H9 (cell line): ENCODE measurements at regions not wholly inside any gene's neighbourhood (a gene's known extent, or its start where the extent isn't known, plus 50 kb on each side); places are given as distances from the start of the nearest gene placed in this dataset.

Experiments used
- DNase-seq: peaks from one replicate; pipeline ENCODE4 v3.0.0-alpha.2; 2017
- H2AFZ ChIP-seq: one replicate; pipeline ENCODE4 v1.6.1; 2013; ENCODE audit warnings: mild to moderate bottlenecking, low read length, control low read depth, moderate library complexity
- H2AK5ac ChIP-seq: 2 replicates; pipeline ENCODE4 v1.6.1; 2013; ENCODE audit warnings: low read length, control low read depth, mixed read lengths; ENCODE audit not compliant: insufficient read length
- H2BK120ac ChIP-seq: one replicate; pipeline ENCODE4 v1.6.1; 2013; ENCODE audit warnings: low read depth, mild to moderate bottlenecking, low read length, control low read depth, inconsistent platforms; ENCODE audit not compliant: poor library complexity, severe bottlenecking
- H2BK12ac ChIP-seq: 2 replicates; pipeline ENCODE4 v1.6.1; 2013; ENCODE audit warnings: low read length, control low read depth, mixed read lengths, low read depth; ENCODE audit not compliant: insufficient read length
- H2BK15ac ChIP-seq: 2 replicates; pipeline ENCODE4 v1.6.1; 2013; ENCODE audit warnings: low read depth, low read length, control low read depth
- H2BK20ac ChIP-seq: one replicate; pipeline ENCODE4 v1.6.1; 2013; ENCODE audit warnings: low read depth, mild to moderate bottlenecking, low read length, control low read depth, inconsistent platforms; ENCODE audit not compliant: poor library complexity, severe bottlenecking
- H2BK5ac ChIP-seq: 2 replicates; pipeline ENCODE4 v1.6.1; 2013; ENCODE audit warnings: low read length, control low read depth, mixed read lengths; ENCODE audit not compliant: insufficient read length
- H3K14ac ChIP-seq: 2 replicates; pipeline ENCODE4 v1.6.1; 2013; ENCODE audit warnings: low read length, control low read depth; ENCODE audit not compliant: insufficient read depth
- H3K18ac ChIP-seq: 2 replicates; pipeline ENCODE4 v1.6.1; 2013; ENCODE audit warnings: low read depth, mild to moderate bottlenecking, mixed read lengths, low read length, control low read depth; ENCODE audit not compliant: insufficient read length
- H3K23ac ChIP-seq: 2 replicates; pipeline ENCODE4 v1.6.1; 2013; ENCODE audit warnings: low read length, control low read depth, mixed read lengths, low read depth; ENCODE audit not compliant: insufficient read length
- H3K23me2 ChIP-seq: 2 replicates; pipeline ENCODE4 v1.6.1; 2013; ENCODE audit warnings: low read depth, mild to moderate bottlenecking, mixed read lengths, low read length, control low read depth; ENCODE audit not compliant: insufficient read length, poor library complexity, severe bottlenecking
- H3K27ac ChIP-seq: 2 replicates; pipeline ENCODE4 v1.5.1; 2013; ENCODE audit warnings: low read length, control low read depth, mixed read lengths, low read depth; ENCODE audit not compliant: insufficient read length
- H3K27me3 ChIP-seq: 2 replicates; pipeline ENCODE4 v1.6.1; 2013; ENCODE audit warnings: low read length, control low read depth, inconsistent platforms; ENCODE audit not compliant: insufficient read depth
- H3K4ac ChIP-seq: 2 replicates; pipeline ENCODE4 v1.6.1; 2013; ENCODE audit warnings: low read depth, mild to moderate bottlenecking, control low read depth, inconsistent platforms, low read length, moderate library complexity
- H3K4me1 ChIP-seq: 2 replicates; pipeline ENCODE4 v1.6.1; 2013; ENCODE audit warnings: low read length, control low read depth, inconsistent platforms; ENCODE audit not compliant: insufficient read depth
- H3K4me2 ChIP-seq: 2 replicates; pipeline ENCODE4 v1.6.1; 2013; ENCODE audit warnings: low read length, control low read depth, mixed read lengths; ENCODE audit not compliant: insufficient read length, insufficient read depth
- H3K56ac ChIP-seq: 2 replicates; pipeline ENCODE4 v1.6.1; 2013; ENCODE audit warnings: low read depth, mild to moderate bottlenecking, mixed read lengths, low read length, control low read depth; ENCODE audit not compliant: insufficient read length
- H3K79me1 ChIP-seq: 2 replicates; pipeline ENCODE4 v1.6.1; 2013; ENCODE audit warnings: low read depth, mild to moderate bottlenecking, moderate library complexity, low read length, control low read depth, inconsistent platforms; ENCODE audit not compliant: insufficient read depth, poor library complexity, severe bottlenecking
- H3K79me2 ChIP-seq: 2 replicates; pipeline ENCODE4 v1.6.1; 2013; ENCODE audit warnings: low read length, control low read depth, inconsistent platforms; ENCODE audit not compliant: insufficient read depth
- H3K9ac ChIP-seq: 2 replicates; pipeline ENCODE4 v1.6.1; 2013; ENCODE audit warnings: low read length, control low read depth, mixed read lengths; ENCODE audit not compliant: insufficient read length; ENCODE audit errors: extremely low read depth
- H3K9me3 ChIP-seq: one replicate; pipeline ENCODE4 v1.6.1; 2013; ENCODE audit warnings: low read depth, low read length, inconsistent platforms; ENCODE audit not compliant: control insufficient read depth
- H3T11ph ChIP-seq: one replicate; pipeline ENCODE4 v1.6.1; 2013; ENCODE audit warnings: mild to moderate bottlenecking, low read length, control low read depth, inconsistent platforms
- H4K20me1 ChIP-seq: one replicate; pipeline ENCODE4 v1.6.1; 2013; ENCODE audit not compliant: control insufficient read depth, insufficient read length, insufficient read depth
- H4K5ac ChIP-seq: 2 replicates; pipeline ENCODE4 v1.6.1; 2013; ENCODE audit warnings: low read depth, mild to moderate bottlenecking, mixed read lengths, low read length, control low read depth; ENCODE audit not compliant: insufficient read length
- H4K8ac ChIP-seq: replicated peaks from 2 replicates; pipeline ENCODE4 v1.6.1; 2013; ENCODE audit warnings: low read length, control low read depth, mixed read lengths, low read depth; ENCODE audit not compliant: insufficient read length
- H4K91ac ChIP-seq: 2 replicates; pipeline ENCODE4 v1.6.1; 2013; ENCODE audit warnings: low read depth, mild to moderate bottlenecking, moderate library complexity, mixed read lengths, low read length, control low read depth; ENCODE audit not compliant: insufficient read length
- H3K27ac Mint-ChIP-seq, 3 experiments: 2 replicates in 2 of 3; 3 replicates in 1 of 3; pipeline ENCODE4 v1.8.0; 2020 to 2021; ENCODE audit warnings: mixed read lengths in 3 of 3, mild to moderate bottlenecking in 1 of 3, moderate library complexity in 1 of 3
- H3K27me3 Mint-ChIP-seq: 2 replicates; pipeline ENCODE4 v1.8.0; 2021; ENCODE audit warnings: low read depth, mild to moderate bottlenecking, moderate library complexity, mixed read lengths
- H3K36me3 Mint-ChIP-seq, 3 experiments: 2 replicates in 2 of 3; 3 replicates in 1 of 3; pipeline ENCODE4 v1.8.0; 2020 to 2021; ENCODE audit warnings: low read depth in 3 of 3, mixed read lengths in 3 of 3; ENCODE audit not compliant: insufficient read depth in 1 of 3
- H3K4me1 Mint-ChIP-seq, 2 experiments: 2 replicates each; pipeline ENCODE4 v1.8.0; 2020; ENCODE audit warnings: mixed read lengths in 2 of 2
- H3K4me3 Mint-ChIP-seq, 2 experiments: 2 replicates in 1 of 2; 3 replicates in 1 of 2; pipeline ENCODE4 v1.8.0; 2020 to 2021; ENCODE audit warnings: mild to moderate bottlenecking in 2 of 2, mixed read lengths in 2 of 2, moderate library complexity in 1 of 2
- H3K9me3 Mint-ChIP-seq, 2 experiments: 2 replicates in 1 of 2; 3 replicates in 1 of 2; pipeline ENCODE4 v1.8.0; 2020; ENCODE audit warnings: mild to moderate bottlenecking in 2 of 2, mixed read lengths in 2 of 2, moderate library complexity in 1 of 2
- CTCF ChIP-seq: fragments of 200-600 bp; sonication (generic); conservative IDR thresholded peaks from 3 replicates; pipeline ENCODE4 v1.8.0; 2021; ENCODE audit warnings: antibody characterized with exemption, mild to moderate bottlenecking
- WGBS: extraction: QIAGEN DNeasy Blood & Tissue Kit; methylation state at CpG from one replicate; pipeline ENCODE4 v1.1.7; 2013; ENCODE audit warnings: missing lambda C conversion rate, low lambda C conversion rate, mixed read lengths; ENCODE audit not compliant: insufficient read length; ENCODE audit errors: extremely low coverage; 5-methylcytosine and 5-hydroxymethylcytosine counted together

GRCh38 chr1:199352351-199352750, 675.2 kb upstream of the NR5A2 start:
- Histone ChIP-seq H4K8ac (no peak overlapping the region), H2BK20ac (no peak overlapping the region), H2AK5ac (no peak overlapping the region), H3T11ph (no peak overlapping the region), H2AFZ (no peak overlapping the region), H2BK5ac (no peak overlapping the region), H4K91ac (no peak overlapping the region), H3K23me2 (no peaks in the 10 kb centered on the region), H3K79me1 (no peaks in the 10 kb centered on the region), H2BK120ac (no peak overlapping the region), H3K9me3 (no peaks in the 10 kb centered on the region), H3K56ac (no peak overlapping the region), H3K4me1 (no peaks in the 10 kb centered on the region), H4K5ac (no peak overlapping the region), H4K20me1 (no peaks in the 10 kb centered on the region), H3K27me3 (no peaks in the 10 kb centered on the region), H3K4me2 (no peak overlapping the region), H2BK15ac (no peak overlapping the region), H3K27ac (no peak overlapping the region), H3K14ac (no peak overlapping the region), H3K4ac (no peak overlapping the region), H3K79me2 (no peaks in the 10 kb centered on the region), H3K23ac (no peak overlapping the region), H2BK12ac (no peak overlapping the region), H3K9ac (no peak overlapping the region), H3K18ac (no peak overlapping the region)
- no CpG with 5 or more reads among the region's 5 CpGs for WGBS
- Mint-ChIP-seq H3K36me3 (peaks cover 0 to 1% (median 0%) of the 10 kb centered on the region in 3 experiments; a peak in 1 of 7 replicates), H3K27ac (no peak overlapping the region), H3K4me3 (no peak overlapping the region), H3K9me3 (no peaks in the 10 kb centered on the region; a peak in 1 of 5 replicates), H3K4me1 (no peaks in the 10 kb centered on the region), H3K27me3 (no peaks in the 10 kb centered on the region)
- no peak for TF ChIP-seq CTCF
- DNase-seq, result peak; percentile 26
